ENCODE measurements at regions not wholly inside any gene's neighbourhood (a gene's known extent, or its start where the extent isn't known, plus 50 kb on each side); places are given as distances from the start of the nearest gene placed in this dataset.
"Not testable (repeated sequence)": the region's sequence is repeated elsewhere in the genome, so short reads cannot be mapped to it uniquely, and the experiment has no call there.

DNA sequence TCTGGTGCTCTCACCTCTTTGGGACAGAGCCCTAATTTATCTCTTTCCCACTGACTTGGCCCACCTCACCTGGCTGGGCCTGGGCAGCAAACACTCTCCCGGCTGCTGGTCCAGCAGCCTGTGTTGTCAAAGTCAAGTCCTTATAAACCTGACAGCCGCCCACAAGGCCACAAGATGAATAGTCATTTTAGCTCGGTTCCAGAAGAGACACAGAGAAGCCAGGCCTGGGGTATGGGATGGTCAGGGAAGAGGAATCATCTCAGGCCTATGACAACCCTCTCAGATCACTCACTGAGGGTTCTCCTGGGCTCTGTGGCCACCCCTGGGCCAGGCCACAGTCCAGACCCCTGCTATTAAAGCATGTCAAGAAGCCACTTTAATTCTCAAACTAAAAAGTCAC lies 158.5 kb downstream of the FOXD2 start:
- H3K36me3 ChIP-seq = no peaks in the 10 kb centered on the region
- TF ChIP-seq, protein P1, sequence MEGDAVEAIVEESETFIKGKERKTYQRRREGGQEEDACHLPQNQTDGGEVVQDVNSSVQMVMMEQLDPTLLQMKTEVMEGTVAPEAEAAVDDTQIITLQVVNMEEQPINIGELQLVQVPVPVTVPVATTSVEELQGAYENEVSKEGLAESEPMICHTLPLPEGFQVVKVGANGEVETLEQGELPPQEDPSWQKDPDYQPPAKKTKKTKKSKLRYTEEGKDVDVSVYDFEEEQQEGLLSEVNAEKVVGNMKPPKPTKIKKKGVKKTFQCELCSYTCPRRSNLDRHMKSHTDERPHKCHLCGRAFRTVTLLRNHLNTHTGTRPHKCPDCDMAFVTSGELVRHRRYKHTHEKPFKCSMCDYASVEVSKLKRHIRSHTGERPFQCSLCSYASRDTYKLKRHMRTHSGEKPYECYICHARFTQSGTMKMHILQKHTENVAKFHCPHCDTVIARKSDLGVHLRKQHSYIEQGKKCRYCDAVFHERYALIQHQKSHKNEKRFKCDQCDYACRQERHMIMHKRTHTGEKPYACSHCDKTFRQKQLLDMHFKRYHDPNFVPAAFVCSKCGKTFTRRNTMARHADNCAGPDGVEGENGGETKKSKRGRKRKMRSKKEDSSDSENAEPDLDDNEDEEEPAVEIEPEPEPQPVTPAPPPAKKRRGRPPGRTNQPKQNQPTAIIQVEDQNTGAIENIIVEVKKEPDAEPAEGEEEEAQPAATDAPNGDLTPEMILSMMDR (IDR thresholded peaks at IDR 0.05) = no peak
- intact Hi-C loops (cut with DNase I) = no loop called here
- no peak overlapping the region for H3K4me3 ChIP-seq
- no peak overlapping the region for H3K27ac ChIP-seq
- peaks cover 0 to 8% (median 0%) of the 10 kb centered on the region in 4 donors for H3K27me3 ChIP-seq
- DNase-seq (no peak), ATAC-seq (no peak), FAIRE-seq (no peak)
- WGBS, 2 donors = 63 to 77% methylated on average over 3 of the region's 3 CpGs
- no peaks in the 10 kb centered on the region for H3K9me3 ChIP-seq
- no peaks in the 10 kb centered on the region for H3K4me1 ChIP-seq

DNA sequence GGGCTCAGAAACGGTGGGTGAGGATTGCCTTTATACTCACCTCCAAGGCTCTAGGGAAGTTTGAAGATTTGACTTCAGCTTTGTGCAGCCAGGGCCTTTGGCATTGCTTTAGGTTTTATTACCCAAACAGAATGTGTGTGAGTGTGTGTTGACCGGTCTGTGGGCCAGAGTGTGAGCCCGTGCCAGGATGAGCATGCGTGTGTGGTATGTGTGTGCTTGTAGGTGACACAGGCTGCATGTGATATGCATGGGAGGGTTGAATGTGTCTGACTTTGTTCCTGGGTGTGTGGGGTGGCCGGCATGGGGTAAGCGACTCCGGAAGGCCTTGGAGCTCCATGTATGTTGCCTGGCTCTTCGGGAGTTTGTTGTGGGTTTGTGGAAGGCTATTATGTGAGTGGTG lies 160.5 kb downstream of the FOXD2 start:
- H3K4me3 ChIP-seq = no peak overlapping the region
- no peak overlapping the region for H3K27ac ChIP-seq
- DNase-seq (no peak), FAIRE-seq (no peak), ATAC-seq (no peak)
- WGBS, 2 donors = 65 to 71% methylated on average over 8 of the region's 8 CpGs
- no peaks in the 10 kb centered on the region for H3K4me1 ChIP-seq
- H3K36me3 ChIP-seq = no peaks in the 10 kb centered on the region
- H3K9me3 ChIP-seq = no peaks in the 10 kb centered on the region
- intact Hi-C loops (cut with DNase I) = no loop called here
- H3K27me3 ChIP-seq = peaks cover 0 to 4% (median 0%) of the 10 kb centered on the region in 4 donors
- TF ChIP-seq, protein P1 (IDR thresholded peaks at IDR 0.05) = no peak

DNA sequence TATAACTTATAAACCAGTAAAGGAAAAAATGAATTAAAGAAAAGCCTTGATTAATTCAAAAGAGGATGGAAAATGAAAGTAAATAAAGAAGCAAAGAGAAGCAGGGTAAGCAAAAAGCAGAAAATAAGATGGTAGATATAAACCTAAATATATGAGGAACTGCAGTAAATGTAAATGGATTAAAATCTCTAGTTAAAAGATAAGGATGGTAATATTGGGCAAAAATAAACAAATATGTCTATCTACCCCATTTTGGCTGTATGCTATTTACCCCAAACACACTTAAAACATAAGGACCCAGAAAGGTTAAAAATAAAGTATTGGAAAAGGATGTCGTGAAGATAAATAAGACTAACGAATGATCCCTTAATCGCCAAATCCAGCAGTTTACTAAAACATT lies 161.9 kb downstream of the FOXD2 start:
- ATAC-seq = no peak
- no peak for FAIRE-seq
- intact Hi-C loops (cut with DNase I) = no loop called here
- no peaks in the 10 kb centered on the region for H3K4me1 ChIP-seq
- H3K27ac ChIP-seq = no peak overlapping the region
- H3K27me3 ChIP-seq = no peaks in the 10 kb centered on the region
- H3K9me3 ChIP-seq = no peaks in the 10 kb centered on the region
- no peaks in the 10 kb centered on the region for H3K36me3 ChIP-seq
- DNase-seq = no peak
- TF ChIP-seq, protein P1 (IDR thresholded peaks at IDR 0.05) = no peak
- WGBS, 2 donors = 81 to 94% methylated on average over 3 of the region's 3 CpGs
- H3K4me3 ChIP-seq = no peak overlapping the region

DNA sequence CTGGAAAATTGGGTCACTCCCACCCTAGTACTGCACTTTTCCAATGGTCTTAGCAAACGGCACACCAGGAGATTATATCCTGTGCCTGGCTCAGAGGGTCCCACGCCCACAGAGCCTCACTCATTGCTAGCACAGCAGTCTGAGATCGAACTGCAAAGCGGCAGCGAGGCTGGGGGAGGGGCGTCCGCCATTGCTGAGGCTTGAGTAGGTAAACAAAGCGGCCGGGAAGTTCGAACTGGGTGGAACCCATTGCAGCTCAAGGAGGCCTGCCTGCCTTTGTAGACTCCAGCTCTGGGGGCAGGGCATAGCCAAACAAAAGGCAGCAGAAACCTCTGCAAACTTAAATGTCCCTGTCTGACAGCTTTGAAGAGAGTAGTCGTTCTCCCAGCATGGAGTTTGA lies 164.6 kb downstream of the FOXD2 start:
- FAIRE-seq; intact Hi-C loops (cut with DNase I): not testable (repeated sequence)
- 74 to 79% methylated on average over 11 of the region's 11 CpGs for WGBS, 2 donors

DNA sequence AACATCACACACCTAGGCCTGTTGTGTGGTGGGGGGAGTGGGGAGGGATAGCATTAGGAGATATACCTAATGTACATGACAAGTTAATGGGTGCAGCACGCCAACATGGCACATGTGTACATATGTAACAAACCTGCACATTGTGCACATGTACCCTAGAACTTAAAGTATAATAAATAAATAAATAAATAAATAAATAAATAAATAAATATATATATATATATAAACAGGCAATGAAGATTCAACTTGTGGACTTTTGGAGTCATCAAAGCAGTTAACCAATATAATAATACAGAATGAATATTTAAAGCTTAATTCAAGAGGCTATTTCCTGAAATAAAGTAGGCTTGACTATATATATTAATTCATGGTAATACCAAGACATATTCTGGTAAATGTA lies 167.0 kb downstream of the FOXD2 start:
- H3K9me3 ChIP-seq; H3K4me3 ChIP-seq; H3K27ac ChIP-seq; ATAC-seq; FAIRE-seq; intact Hi-C loops (cut with DNase I); H3K4me1 ChIP-seq; DNase-seq; H3K36me3 ChIP-seq; H3K27me3 ChIP-seq: not testable (repeated sequence)
- WGBS, 2 donors = 80 to 96% methylated on average over 1 of the region's 1 CpG

More for the DNA sequence above, 164.6 kb downstream of the FOXD2 start:
- not testable (repeated sequence) for H3K9me3 ChIP-seq, H3K27me3 ChIP-seq, ATAC-seq, H3K27ac ChIP-seq, DNase-seq, H3K36me3 ChIP-seq, H3K4me1 ChIP-seq, H3K4me3 ChIP-seq

DNA sequence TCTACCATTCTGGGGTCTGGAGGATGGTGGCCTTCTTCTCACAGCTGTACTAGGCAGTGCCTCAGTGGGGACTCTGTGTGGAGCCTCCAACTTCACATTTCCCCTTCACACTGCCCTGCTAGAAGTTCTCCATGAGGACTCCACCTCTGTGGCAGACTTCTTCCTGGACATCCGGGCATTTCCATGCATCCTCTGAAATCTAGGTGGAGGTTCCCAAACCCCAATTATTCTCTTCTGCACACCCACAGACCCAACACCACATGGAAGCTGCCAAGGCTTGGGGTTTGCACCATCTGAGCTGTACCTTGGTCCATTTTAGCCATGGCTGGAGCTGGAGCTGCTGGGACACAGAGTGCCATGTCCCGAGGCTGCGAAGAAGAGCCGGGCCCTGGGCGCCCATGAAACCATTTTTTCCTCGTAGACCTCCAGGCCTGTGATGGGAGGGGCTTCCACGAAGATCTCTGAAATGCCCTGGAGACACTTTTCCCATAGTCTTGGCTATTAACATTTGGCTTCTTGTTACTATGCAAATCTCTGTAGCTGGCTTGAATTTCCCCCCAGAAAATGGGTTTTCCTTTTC lies 170.5 kb downstream of the FOXD2 start:
- no peaks in the 10 kb centered on the region for H3K4me1 ChIP-seq
- FAIRE-seq (no peak), ATAC-seq (no peak), DNase-seq (no peak)
- WGBS, 2 donors = 73 to 84% methylated on average over 7 of the region's 7 CpGs
- no peaks in the 10 kb centered on the region for H3K36me3 ChIP-seq
- H3K4me3 ChIP-seq = no peak overlapping the region
- H3K9me3 ChIP-seq = no peaks in the 10 kb centered on the region
- no peaks in the 10 kb centered on the region for H3K27me3 ChIP-seq
- TF ChIP-seq, protein P1 (IDR thresholded peaks at IDR 0.05) = no peak
- H3K27ac ChIP-seq = no peak overlapping the region
- intact Hi-C loops (cut with DNase I) = no loop called here

All from pancreas (tissue), 10 donors.